A549 (cell line): ENCODE measurements at regions not wholly inside any gene's neighbourhood (a gene's known extent, or its start where the extent isn't known, plus 50 kb on each side); places are given as distances from the start of the nearest gene placed in this dataset.
A peak's percentile ranks its signal among the peaks of the same experiment; 100 is the strongest.

Experiments
- ATAC-seq, 2 experiments: fragments of 200-7000 bp in 1 of 2; fragments of >200 bp in 1 of 2; cut with Nextera tagmentation in 1 of 2; cut with Tn5 transposase in 1 of 2; 3 replicates each; pipeline versions ENCODE4 v1.8.0 to v1.9.1; 2018 to 2020; ENCODE audit warnings: mild to moderate bottlenecking in 1 of 2, moderate library complexity in 1 of 2
- CTCF ChIA-PET: fragments of 300-600 bp; sonication (Branson Sonifier 250); formaldehyde crosslinking; extraction: SDS; loops from one replicate; lab custom pipeline; 2021; ENCODE audit warnings: antibody characterized with exemption, inconsistent platforms; lab: Yijun Ruan, JAX
- POLR2A ChIA-PET: fragments of 350-600 bp; formaldehyde crosslinking; extraction: SDS; loops from one replicate; lab custom pipeline; 2021; ENCODE audit warnings: antibody characterized with exemption, inconsistent platforms; lab: Yijun Ruan, JAX
- DNase-seq, 2 experiments: peaks; one replicate each; pipeline versions ENCODE4 v3.0.0 to v3.0.0-alpha.2; 2011 to 2016; ENCODE audit warnings: low read depth in 1 of 2, low spot score in 1 of 2
- FAIRE-seq: peaks from 2 replicates; lab custom pipeline; 2011; peaks lifted over from hg19 to GRCh38; lab: Jason Lieb, UNC
- H3K27ac ChIP-seq, 2 experiments: fragments of >200 bp; sonication (Bioruptor Twin); formaldehyde crosslinking; 3 replicates each; pipeline ENCODE4 v1.5.1; 2016 to 2017
- H3K4me1 ChIP-seq: fragments of >200 bp; sonication (Bioruptor Twin); formaldehyde crosslinking; 3 replicates; pipeline ENCODE4 v1.6.1; 2016
- H3K4me2 ChIP-seq: fragments of >200 bp; sonication (Bioruptor Twin); formaldehyde crosslinking; 3 replicates; pipeline ENCODE4 v1.6.1; 2016
- H3K4me3 ChIP-seq: fragments of >200 bp; sonication (Bioruptor Twin); formaldehyde crosslinking; 3 replicates; pipeline ENCODE4 v1.5.1; 2016
- H3K9me3 ChIP-seq: fragments of >200 bp; sonication (Bioruptor Twin); formaldehyde crosslinking; 3 replicates; pipeline ENCODE4 v1.6.1; 2016
- BCL3 ChIP-seq: fragments of >200 bp; sonication (Bioruptor Twin); formaldehyde crosslinking; IDR thresholded peaks from 3 replicates; pipeline ENCODE4 v1.6.1; 2016
- CBX2 ChIP-seq: fragments of 200-600 bp; sonication (generic); IDR thresholded peaks from 2 replicates; pipeline ENCODE4 v1.6.1; 2016; ENCODE audit warnings: low read depth, mild to moderate bottlenecking, borderline replicate concordance
- CEBPB ChIP-seq, 2 experiments: fragments of >200 bp in 1 of 2; sonication (Bioruptor Twin) in 1 of 2; formaldehyde crosslinking in 1 of 2; IDR thresholded peaks; 2 replicates each; pipeline ENCODE4 v1.6.1; 2012 to 2016
- CTCF ChIP-seq: fragments of >200 bp; sonication (Bioruptor Twin); formaldehyde crosslinking; IDR thresholded peaks from 3 replicates; pipeline ENCODE4 v1.5.1; 2016
- ELK1 ChIP-seq: fragments of 150-350 bp; IDR thresholded peaks from 2 replicates; pipeline ENCODE4 v1.6.1; 2014; ENCODE audit warnings: low read depth, mild to moderate bottlenecking, low read length
- EP300 ChIP-seq, 2 experiments: fragments of >200 bp; sonication (Bioruptor Twin); formaldehyde crosslinking; IDR thresholded peaks; 2 replicates in 1 of 2; 3 replicates in 1 of 2; pipeline ENCODE4 v1.6.1; 2016 to 2017
- FOSL2 ChIP-seq, 2 experiments: fragments of 450-650 bp in 1 of 2; fragments of >200 bp in 1 of 2; sonication (Bioruptor Twin) in 1 of 2; formaldehyde crosslinking; IDR thresholded peaks; 2 replicates each; pipeline versions ENCODE4 v1.5.0 to v1.6.1; 2016 to 2020; ENCODE audit warnings: mild to moderate bottlenecking in 1 of 2, moderate library complexity in 1 of 2
- FOXS1 ChIP-seq: fragments of 250-450 bp; sonication (Bioruptor Pico); IDR thresholded peaks from 2 replicates; pipeline ENCODE4 v1.5.0; 2020; ENCODE audit warnings: mild to moderate bottlenecking, moderate library complexity
- GATA3 ChIP-seq: IDR thresholded peaks from 2 replicates; pipeline ENCODE4 v1.6.1; 2012; ENCODE audit warnings: borderline replicate concordance
- HES2 ChIP-seq: fragments of >200 bp; sonication (Bioruptor Twin); formaldehyde crosslinking; IDR thresholded peaks from 2 replicates; pipeline ENCODE4 v1.6.1; 2016
- HOXA7 ChIP-seq: fragments of 250-450 bp; sonication (Bioruptor Pico); IDR thresholded peaks from 2 replicates; pipeline ENCODE4 v1.5.0; 2020; ENCODE audit warnings: mild to moderate bottlenecking, moderate library complexity
- HOXB5 ChIP-seq: fragments of 250-450 bp; sonication (Bioruptor Pico); IDR thresholded peaks from 2 replicates; pipeline ENCODE4 v1.5.0; 2020; ENCODE audit warnings: mild to moderate bottlenecking, moderate library complexity
- JUNB ChIP-seq: fragments of >200 bp; sonication (Bioruptor Twin); formaldehyde crosslinking; IDR thresholded peaks from 2 replicates; pipeline ENCODE4 v1.6.1; 2016
- KDM1A ChIP-seq: fragments of 200-600 bp; sonication (generic); IDR thresholded peaks from 2 replicates; pipeline ENCODE4 v1.6.1; 2016; ENCODE audit warnings: low read depth, mild to moderate bottlenecking
- MAFK ChIP-seq: fragments of 450-650 bp; IDR thresholded peaks from 2 replicates; pipeline ENCODE4 v1.6.1; 2014; ENCODE audit not compliant: partially characterized antibody
- MAX ChIP-seq: IDR thresholded peaks from 2 replicates; pipeline ENCODE4 v1.6.1; 2012
- MAZ ChIP-seq: fragments of 150-350 bp; IDR thresholded peaks from 2 replicates; pipeline ENCODE4 v1.6.1; 2014; ENCODE audit warnings: antibody characterized with exemption, low read depth, low read length, borderline replicate concordance
- MYC ChIP-seq: IDR thresholded peaks from 2 replicates; pipeline ENCODE4 v1.6.1; 2012; ENCODE audit warnings: mild to moderate bottlenecking, inconsistent platforms, low read length, improper control_type of control experiment, borderline replicate concordance
- NFE2L2 ChIP-seq: fragments of 150-350 bp; conservative IDR thresholded peaks from 2 replicates; pipeline ENCODE4 v1.6.1; 2014; ENCODE audit warnings: low read length
- NPAS2 ChIP-seq: fragments of 250-450 bp; sonication (Bioruptor Pico); IDR thresholded peaks from 2 replicates; pipeline ENCODE4 v1.8.0; 2022; ENCODE audit warnings: mild to moderate bottlenecking, moderate library complexity, borderline replicate concordance
- PBX3 ChIP-seq: IDR thresholded peaks from 2 replicates; pipeline ENCODE4 v1.6.1; 2012
- POLR2A ChIP-seq: IDR thresholded peaks from 2 replicates; pipeline ENCODE4 v1.6.1; 2012; ENCODE audit warnings: mild to moderate bottlenecking, low read length
- POLR2AphosphoS2 ChIP-seq: conservative IDR thresholded peaks from 2 replicates; pipeline ENCODE4 v1.6.1; 2012; ENCODE audit warnings: low read length, improper control_type of control experiment, inconsistent platforms
- RAD21 ChIP-seq, 2 experiments: fragments of >200 bp in 1 of 2; sonication (Bioruptor Twin) in 1 of 2; formaldehyde crosslinking in 1 of 2; IDR thresholded peaks in 1 of 2; conservative IDR thresholded peaks in 1 of 2; 2 replicates in 1 of 2; 3 replicates in 1 of 2; pipeline ENCODE4 v1.6.1; 2012 to 2018; ENCODE audit warnings: inconsistent platforms in 1 of 2
- RFX5 ChIP-seq: fragments of 450-650 bp; IDR thresholded peaks from 2 replicates; pipeline ENCODE4 v1.7.1; 2014; ENCODE audit warnings: antibody characterized with exemption, mild to moderate bottlenecking, moderate library complexity
- ZC3H11A ChIP-seq: fragments of 450-650 bp; IDR thresholded peaks from 2 replicates; pipeline ENCODE4 v1.6.1; 2014; ENCODE audit warnings: antibody characterized with exemption, mild to moderate bottlenecking
- ZFP36 ChIP-seq: fragments of 450-650 bp; IDR thresholded peaks from 2 replicates; pipeline ENCODE4 v1.6.1; 2014; ENCODE audit warnings: borderline replicate concordance; ENCODE audit not compliant: partially characterized antibody
- ZNF302 ChIP-seq: fragments of 250-450 bp; sonication (Bioruptor Pico); IDR thresholded peaks from 2 replicates; pipeline ENCODE4 v1.9.0; 2021; ENCODE audit warnings: inconsistent platforms, mild to moderate bottlenecking, moderate library complexity
- WGBS: methylation state at CpG from one replicate; pipeline ENCODE4 v1.1.6; 2017; ENCODE audit errors: missing lambda C conversion rate; 5-methylcytosine and 5-hydroxymethylcytosine counted together

- no peak for DNase-seq
- peak; percentile 56 for TF ChIP-seq MAFK
- no peak for TF ChIP-seq NPAS2
- TF ChIP-seq, all 56 proteins: peak for 1
- WGBS = 31% methylated on average over 5 of the region's 5 CpGs
- CTCF ChIA-PET = no interaction called here
- FAIRE-seq (no peak), ATAC-seq (no peak)
- no peak overlapping the region for H3K4me2 ChIP-seq
- no peak overlapping the region for H3K4me3 ChIP-seq
- 0 out of 3 replicates have a peak, but pooled peaks cover 5% of the 10 kb centered on the region for H3K9me3 ChIP-seq
- H3K27ac ChIP-seq = no peak overlapping the region
- H3K4me1 ChIP-seq = no peaks in the 10 kb centered on the region
- POLR2A ChIA-PET = no interaction called here
Measured at GRCh38 chr15:99823346-99823745, 90.1 kb upstream of the LYSMD4 start.

- TF ChIP-seq FOXS1 (no peak), CEBPB (IDR thresholded peaks at IDR 0.05) (no peak), HOXB5 (CRISPR knock-in tag) (no peak), POLR2AphosphoS2 (no peak), ZC3H11A (no peak), POLR2A (no peak), MAZ (no peak), MAFK (no peak), MYC (no peak), RFX5 (no peak), MAX (no peak), ZFP36 (no peak), CBX2 (no peak), KDM1A (no peak), RAD21 (conservative IDR thresholded peaks at IDR 0.05 in 1 of 2, IDR thresholded peaks at IDR 0.05 in 1 of 2) (no peak), NFE2L2 (no peak), FOSL2 (IDR thresholded peaks at IDR 0.05) (no peak), FOSL2 (CRISPR knock-in tag; IDR thresholded peaks at IDR 0.05) (no peak), HES2 (no peak), GATA3 (no peak)
- no peak for FAIRE-seq
- no peak overlapping the region for H3K4me3 ChIP-seq
- H3K4me2 ChIP-seq = no peak overlapping the region
- POLR2A ChIA-PET = no interaction called here
- CTCF ChIA-PET = no interaction called here
- no peak for ATAC-seq
- no peak overlapping the region for H3K27ac ChIP-seq
- H3K9me3 ChIP-seq = 0 out of 3 replicates have a peak, but pooled peaks cover 5% of the 10 kb centered on the region
- H3K4me1 ChIP-seq = no peaks in the 10 kb centered on the region
- DNase-seq = no peak
- whole genome bisulfite sequencing = 33% methylated on average over 2 of the region's 2 CpGs
Measured at GRCh38 chr15:99819981-99820718, 86.9 kb upstream of the LYSMD4 start.

- no peak for ATAC-seq
- ChIA-PET POLR2A (no interaction called here), CTCF (interaction anchor here (0.7 kb wide), 1 partner anchor 50 kb away, joined by 3 read pairs; no protein-coding TSS in a partner anchor)
- no peak overlapping the region for H3K4me3 ChIP-seq
- H3K27ac ChIP-seq = no peak overlapping the region
- WGBS = 48% methylated on average over 3 of the region's 3 CpGs
- no peak for TF ChIP-seq HES2
- no peak for TF ChIP-seq ZFP36
- TF ChIP-seq BCL3 = no peak
- no peak for TF ChIP-seq MAZ
- TF ChIP-seq MAFK = no peak
- no peak for TF ChIP-seq FOSL2 (IDR thresholded peaks at IDR 0.05)
- no peak for TF ChIP-seq FOSL2 (CRISPR knock-in tag; IDR thresholded peaks at IDR 0.05)
- TF ChIP-seq CTCF = no peak
- TF ChIP-seq HOXA7 (CRISPR knock-in tag) = no peak
- no peak for TF ChIP-seq JUNB
- TF ChIP-seq ELK1 = no peak
- TF ChIP-seq EP300 (IDR thresholded peaks at IDR 0.05) = no peak
- no peak for TF ChIP-seq PBX3
- no peak for TF ChIP-seq ZNF302 (CRISPR knock-in tag)
- no peak overlapping the region for H3K4me2 ChIP-seq
- H3K4me1 ChIP-seq = no peaks in the 10 kb centered on the region
- no peak for DNase-seq
- 0 out of 3 replicates have a peak, but pooled peaks cover 5% of the 10 kb centered on the region for H3K9me3 ChIP-seq
- no peak for FAIRE-seq
Measured at GRCh38 chr15:99818872-99819271, 85.6 kb upstream of the LYSMD4 start.
